ENCODE measurements at regions not wholly inside any gene's neighbourhood (a gene's known extent, or its start where the extent isn't known, plus 50 kb on each side); places are given as distances from the start of the nearest gene placed in this dataset.
"Not testable (repeated sequence)": the region's sequence is repeated elsewhere in the genome, so short reads cannot be mapped to it uniquely, and the experiment has no call there.

- not testable (repeated sequence) for DNase-seq
These were observed 189.3 kb downstream of the NPIPB11 start for GRCh38 chr16:29217104-29217751.

- DNase-seq: not testable (repeated sequence)
These were observed 192.7 kb downstream of the NPIPB11 start for GRCh38 chr16:29213770-29214169.

- DNase-seq: not testable (repeated sequence)
These were observed 193.3 kb downstream of the NPIPB11 start for GRCh38 chr16:29213251-29213650.

- DNase-seq: not testable (repeated sequence)
These were observed 194.2 kb downstream of the NPIPB11 start for GRCh38 chr16:29212084-29213027.

GRCh38 chr16:29211456-29211855 lies 195.1 kb downstream of the NPIPB11 start:
- not testable (repeated sequence) for DNase-seq

GRCh38 chr16:29210299-29211150 lies 196.0 kb downstream of the NPIPB11 start:
- DNase-seq: not testable (repeated sequence)

- DNase-seq: not testable (repeated sequence)
These were observed 200.4 kb downstream of the NPIPB11 start for GRCh38 chr16:29206120-29206519.

GRCh38 chr16:29205151-29205550 lies 201.4 kb downstream of the NPIPB11 start:
- DNase-seq: not testable (repeated sequence)

GRCh38 chr16:29204806-29205135 lies 201.7 kb downstream of the NPIPB11 start:
- no peak for DNase-seq

- peak; percentile 33 for DNase-seq
These were observed 202.3 kb downstream of the NPIPB11 start for GRCh38 chr16:29203933-29204805.

GRCh38 chr16:29203046-29203932 lies 203.2 kb downstream of the NPIPB11 start:
- not testable (repeated sequence) for DNase-seq

- peak; percentile 77 for DNase-seq
These were observed 203.9 kb downstream of the NPIPB11 start for GRCh38 chr16:29202642-29203041.

GRCh38 chr16:29202025-29202632 lies 204.4 kb downstream of the NPIPB11 start:
- DNase-seq: not testable (repeated sequence)

GRCh38 chr16:29201296-29202024 lies 205.1 kb downstream of the NPIPB11 start:
- DNase-seq: not testable (repeated sequence)

- DNase-seq: not testable (repeated sequence)
These were observed 205.8 kb downstream of the NPIPB11 start for GRCh38 chr16:29200681-29201080.

- not testable (repeated sequence) for DNase-seq
These were observed 206.3 kb downstream of the NPIPB11 start for GRCh38 chr16:29200135-29200601.

- not testable (repeated sequence) for DNase-seq
These were observed 206.9 kb downstream of the NPIPB11 start for GRCh38 chr16:29199626-29200025.

- no peak for DNase-seq
These were observed 207.6 kb downstream of the NPIPB11 start for GRCh38 chr16:29198731-29199521.

GRCh38 chr16:29198231-29198630 lies 208.3 kb downstream of the NPIPB11 start:
- no peak for DNase-seq

Measured in SHP77 treated with DMSO at 0.1 percent for 48 hours (cell line).